Neural cell (in vitro differentiated cells): ENCODE measurements at regions not wholly inside any gene's neighbourhood (a gene's known extent, or its start where the extent isn't known, plus 50 kb on each side); places are given as distances from the start of the nearest gene placed in this dataset.

Experiments
- H2AFZ ChIP-seq: fragments of 200-600, 300-800 bp; sonication (generic), shearing (Covaris generic); 2 replicates; pipeline ENCODE4 v1.6.0; 2014; ENCODE audit warnings: low read depth, mild to moderate bottlenecking, antibody characterized with exemption, low read length, moderate library complexity
- H3F3A ChIP-seq: fragments of 200-600 bp; shearing (Covaris generic); 2 replicates; pipeline ENCODE4 v1.6.1; 2016; ENCODE audit warnings: mild to moderate bottlenecking, moderate library complexity, mixed read lengths, antibody characterized with exemption, low read length; ENCODE audit not compliant: insufficient read depth, poor library complexity, severe bottlenecking
- H3K27ac ChIP-seq: fragments of 200-600, 300-800 bp; sonication (generic), shearing (Covaris generic); 2 replicates; pipeline ENCODE4 v1.5.1; 2014; ENCODE audit warnings: mild to moderate bottlenecking, low read length, moderate library complexity
- H3K27me3 ChIP-seq: fragments of 300-800, 200-600 bp; sonication (generic), shearing (Covaris generic); 2 replicates; pipeline ENCODE4 v1.6.0; 2014; ENCODE audit warnings: mild to moderate bottlenecking, low read depth, low read length, moderate library complexity; ENCODE audit not compliant: insufficient read depth
- H3K36me3 ChIP-seq: fragments of 300-800, 200-600 bp; sonication (generic), shearing (Covaris generic); 2 replicates; pipeline ENCODE4 v1.5.1; 2014; ENCODE audit warnings: mild to moderate bottlenecking, antibody characterized with exemption, low read length, moderate library complexity; ENCODE audit not compliant: insufficient read depth
- H3K4me2 ChIP-seq: fragments of 300-800, 200-600 bp; sonication (generic), shearing (Covaris generic); 2 replicates; pipeline ENCODE4 v1.6.0; 2014; ENCODE audit warnings: mild to moderate bottlenecking, low read length
- H3K4me3 ChIP-seq: fragments of 300-800, 200-600 bp; sonication (generic), shearing (Covaris generic); 2 replicates; pipeline ENCODE4 v1.5.1; 2014; ENCODE audit warnings: mild to moderate bottlenecking, low read length, moderate library complexity
- H3K79me2 ChIP-seq: fragments of 200-600 bp; shearing (Covaris generic); replicated peaks from 2 replicates; pipeline ENCODE4 v1.6.0; 2014; ENCODE audit warnings: mild to moderate bottlenecking, low read length, moderate library complexity; ENCODE audit not compliant: insufficient read depth
- H3K9ac ChIP-seq: fragments of 300-800, 200-600 bp; sonication (generic), shearing (Covaris generic); 2 replicates; pipeline ENCODE4 v1.6.1; 2016; ENCODE audit warnings: mild to moderate bottlenecking, low read length, mixed read lengths
- H3K9me2 ChIP-seq: fragments of 200-600 bp; shearing (Covaris generic); 2 replicates; pipeline ENCODE4 v1.6.1; 2016; ENCODE audit warnings: mild to moderate bottlenecking, low read length, mixed read lengths; ENCODE audit not compliant: insufficient read depth
- H3K9me3 ChIP-seq: fragments of 200-600, 300-800 bp; sonication (generic), shearing (Covaris generic); 2 replicates; pipeline ENCODE4 v1.6.1; 2016; ENCODE audit warnings: mild to moderate bottlenecking, mixed run types, low read length, moderate library complexity, mixed read lengths
- H4K20me1 ChIP-seq: fragments of 200-600 bp; shearing (Covaris generic); 2 replicates; pipeline ENCODE4 v1.6.1; 2016; ENCODE audit warnings: mild to moderate bottlenecking, mixed run types; ENCODE audit not compliant: insufficient read depth
- CTCF ChIP-seq: fragments of 450-650 bp; IDR thresholded peaks from 2 replicates; pipeline ENCODE4 v1.5.1; 2014; ENCODE audit warnings: antibody characterized with exemption, mild to moderate bottlenecking, moderate library complexity; ENCODE audit not compliant: poor library complexity, severe bottlenecking
- EP300 ChIP-seq: fragments of 450-650 bp; conservative IDR thresholded peaks from 2 replicates; pipeline ENCODE4 v1.6.1; 2014; ENCODE audit warnings: antibody characterized with exemption, mild to moderate bottlenecking, moderate library complexity; ENCODE audit not compliant: poor library complexity, severe bottlenecking
- EZH2 ChIP-seq: fragments of 200-600, 300-800 bp; shearing (Covaris generic), sonication (generic); IDR thresholded peaks from 2 replicates; pipeline ENCODE4 v1.6.1; 2014; ENCODE audit warnings: antibody characterized with exemption, low read length, borderline replicate concordance, mild to moderate bottlenecking; ENCODE audit not compliant: insufficient read depth, poor library complexity, severe bottlenecking
- MXI1 ChIP-seq: fragments of 450-650 bp; conservative IDR thresholded peaks from 2 replicates; pipeline ENCODE4 v1.6.1; 2014; ENCODE audit warnings: antibody characterized with exemption, mild to moderate bottlenecking; ENCODE audit not compliant: poor library complexity, severe bottlenecking
- POLR2AphosphoS5 ChIP-seq: IDR thresholded peaks from 2 replicates; pipeline ENCODE4 v1.6.1; 2012
- RAD21 ChIP-seq: fragments of 450-650 bp; conservative IDR thresholded peaks from 2 replicates; pipeline ENCODE4 v1.6.1; 2014; ENCODE audit warnings: antibody characterized with exemption, mild to moderate bottlenecking, moderate library complexity
- REST ChIP-seq: IDR thresholded peaks from 2 replicates; pipeline ENCODE4 v1.6.1; 2012; ENCODE audit warnings: borderline replicate concordance
- SMC3 ChIP-seq: fragments of 450-650 bp; conservative IDR thresholded peaks from 2 replicates; pipeline ENCODE4 v1.6.1; 2014; ENCODE audit warnings: antibody characterized with exemption, mild to moderate bottlenecking, moderate library complexity; ENCODE audit not compliant: poor library complexity
- TAF1 ChIP-seq: IDR thresholded peaks from 2 replicates; pipeline ENCODE4 v1.6.1; 2012; ENCODE audit warnings: low read depth

GRCh38 chr2:4175343-4175742 is 472.0 kb downstream of the DCDC2C start:
- H3K4me3 ChIP-seq: no peak overlapping the region
- no peak overlapping the region for H3K4me2 ChIP-seq
- H3K9me2 ChIP-seq: no peaks in the 10 kb centered on the region
- no peaks in the 10 kb centered on the region for H3K27me3 ChIP-seq
- H3F3A ChIP-seq: no peaks in the 10 kb centered on the region
- H3K9me3 ChIP-seq: no peaks in the 10 kb centered on the region
- no peaks in the 10 kb centered on the region for H3K79me2 ChIP-seq
- no peaks in the 10 kb centered on the region for H3K36me3 ChIP-seq
- H3K9ac ChIP-seq: no peak overlapping the region
- H4K20me1 ChIP-seq: no peaks in the 10 kb centered on the region
- TF ChIP-seq MXI1 (no peak), TAF1 (no peak), EP300 (no peak), SMC3 (no peak), REST (no peak), POLR2AphosphoS5 (no peak), EZH2 (no peak), RAD21 (no peak), CTCF (no peak)
- no peak overlapping the region for H2AFZ ChIP-seq
- no peak overlapping the region for H3K27ac ChIP-seq

- TF ChIP-seq EZH2: no peak
- Histone ChIP-seq H3K27ac (no peak overlapping the region), H3K9ac (no peak overlapping the region), H3K36me3 (no peaks in the 10 kb centered on the region), H2AFZ (no peak overlapping the region), H3K9me2 (no peaks in the 10 kb centered on the region), H3F3A (no peaks in the 10 kb centered on the region), H4K20me1 (no peaks in the 10 kb centered on the region), H3K4me3 (no peak overlapping the region), H3K79me2 (no peaks in the 10 kb centered on the region), H3K27me3 (no peaks in the 10 kb centered on the region), H3K4me2 (no peak overlapping the region), H3K9me3 (no peaks in the 10 kb centered on the region)
These were observed 477.3 kb downstream of the DCDC2C start for GRCh38 chr2:4180631-4181030.

GRCh38 chr2:4181062-4181461 is 477.7 kb downstream of the DCDC2C start:
- H3F3A ChIP-seq: no peaks in the 10 kb centered on the region
- no peak overlapping the region for H3K4me2 ChIP-seq
- H3K9ac ChIP-seq: no peak overlapping the region
- H3K79me2 ChIP-seq: no peaks in the 10 kb centered on the region
- H2AFZ ChIP-seq: no peak overlapping the region
- H3K36me3 ChIP-seq: no peaks in the 10 kb centered on the region
- H3K9me3 ChIP-seq: no peaks in the 10 kb centered on the region
- H3K27ac ChIP-seq: no peak overlapping the region
- no peaks in the 10 kb centered on the region for H4K20me1 ChIP-seq
- H3K4me3 ChIP-seq: no peak overlapping the region
- TF ChIP-seq TAF1 (no peak), EZH2 (no peak), MXI1 (no peak), REST (no peak), SMC3 (no peak), EP300 (no peak)
- no peaks in the 10 kb centered on the region for H3K9me2 ChIP-seq
- H3K27me3 ChIP-seq: no peaks in the 10 kb centered on the region
